T-helper 1 cell treated with Interleukin-12 subunit alpha and Interleukin-12 subunit beta and Interleukin-4 antibody, amounts not matched to agents 30 ng/mL and 1 ng/mL, for 36 hours (primary cell): ENCODE measurements at regions not wholly inside any gene's neighbourhood (a gene's known extent, or its start where the extent isn't known, plus 50 kb on each side); places are given as distances from the start of the nearest gene placed in this dataset.
"Not testable (repeated sequence)": the region's sequence is repeated elsewhere in the genome, so short reads cannot be mapped to it uniquely, and the experiment has no call there.

Experiments used
- intact Hi-C: fragments of 100-400 bp; cut with micrococcal nuclease; formaldehyde crosslinking; loops from one replicate; pipeline ENCODE4 v1.15.1; 2024

DNA sequence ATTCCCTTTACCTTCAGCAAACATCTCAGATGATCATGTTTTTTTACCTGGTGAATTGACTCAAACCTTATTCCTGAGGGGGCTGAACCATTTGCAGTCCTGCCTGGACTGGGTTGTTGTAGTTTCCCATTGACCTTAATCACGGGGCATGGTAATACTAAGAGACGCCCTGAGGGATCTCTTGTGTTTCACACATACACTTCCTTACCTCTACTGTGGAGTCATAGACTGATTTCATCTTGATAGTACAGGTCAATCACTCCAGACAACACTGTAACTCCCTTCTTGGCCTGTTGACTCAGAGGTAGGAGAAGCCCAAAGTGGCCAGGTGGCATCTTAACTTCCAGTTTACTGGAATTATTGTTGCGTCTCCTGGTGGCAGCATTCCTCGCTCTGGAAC is 1064.0 kb upstream of the PCDH10 start:
- intact Hi-C loops, result no loop called here

DNA sequence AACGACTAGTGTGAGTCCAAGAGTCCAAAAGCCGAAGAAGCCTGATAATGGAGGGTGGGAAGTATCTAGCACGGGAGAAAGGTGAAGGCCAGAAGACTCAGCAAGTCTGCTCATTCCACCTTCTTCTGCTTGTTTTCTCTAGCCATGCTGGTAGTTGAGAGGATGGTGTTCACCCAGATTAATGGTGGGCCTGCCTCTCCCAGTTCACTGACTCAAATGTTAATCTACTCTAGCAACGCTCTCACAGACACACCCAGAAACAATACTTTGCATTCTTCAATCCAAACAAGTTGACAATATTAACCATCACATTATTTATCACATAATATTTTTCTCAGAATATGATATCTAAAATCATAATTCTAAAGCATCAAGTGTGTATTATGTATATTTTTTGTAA is 1055.1 kb upstream of the PCDH10 start:
- intact Hi-C loops, result no loop called here

DNA sequence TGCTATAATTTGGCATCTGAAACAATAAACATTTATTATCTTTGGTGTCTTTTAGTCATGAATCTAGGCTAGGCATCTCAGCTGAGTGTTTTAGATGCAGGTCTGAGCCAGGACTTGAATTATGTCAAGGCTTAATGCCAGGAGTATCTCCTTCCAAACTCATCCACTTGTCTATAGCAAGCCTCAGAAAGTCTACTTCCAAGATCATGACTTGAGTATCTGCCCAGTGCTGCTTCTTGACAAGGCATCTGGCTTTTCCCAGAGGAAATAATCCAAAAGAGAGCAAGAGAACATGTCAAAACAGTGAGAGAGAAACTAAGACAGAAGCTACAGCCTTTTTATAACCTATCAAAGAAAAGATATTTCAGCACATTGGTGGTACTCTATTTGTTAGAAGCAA is 1052.1 kb upstream of the PCDH10 start:
- intact Hi-C loops, result no loop called here

DNA sequence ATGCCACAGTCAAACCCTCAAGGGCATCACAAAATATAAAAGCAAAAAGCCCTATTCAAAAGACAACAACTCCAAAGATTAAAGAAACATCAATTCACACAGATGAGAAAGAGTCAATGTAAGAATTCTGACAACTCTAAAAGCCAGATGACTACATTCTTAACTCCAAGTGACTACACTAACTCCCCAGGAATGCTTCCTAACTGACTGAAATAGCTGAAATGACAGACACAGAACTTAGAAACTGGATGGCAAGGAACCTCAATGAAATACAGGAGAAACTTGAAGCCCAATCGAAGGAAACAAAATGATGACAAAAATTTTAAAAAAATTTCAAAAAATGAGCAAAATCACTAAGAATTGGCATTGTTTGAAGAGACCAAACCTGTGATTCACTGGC is 1047.6 kb upstream of the PCDH10 start:
- intact Hi-C loops, result no loop called here

DNA sequence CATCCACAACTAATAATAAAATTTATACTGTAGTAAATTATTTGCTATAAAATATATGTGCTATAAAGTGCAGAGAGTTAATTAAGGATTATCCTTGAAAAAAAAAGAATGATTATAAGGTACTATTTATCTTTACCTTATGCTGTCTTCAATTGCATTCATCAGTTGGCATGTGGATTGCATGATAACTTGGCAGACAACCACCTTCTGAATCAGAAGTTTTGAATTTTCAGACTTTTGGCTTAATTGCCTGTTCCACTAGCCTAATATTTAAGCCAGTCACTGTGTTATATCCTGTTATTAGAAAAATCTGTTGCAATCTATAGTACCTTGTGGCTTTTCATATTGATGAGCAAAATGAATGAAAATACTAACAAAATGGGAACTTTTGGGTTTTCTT is 1040.3 kb upstream of the PCDH10 start:
- intact Hi-C loops, result no loop called here

DNA sequence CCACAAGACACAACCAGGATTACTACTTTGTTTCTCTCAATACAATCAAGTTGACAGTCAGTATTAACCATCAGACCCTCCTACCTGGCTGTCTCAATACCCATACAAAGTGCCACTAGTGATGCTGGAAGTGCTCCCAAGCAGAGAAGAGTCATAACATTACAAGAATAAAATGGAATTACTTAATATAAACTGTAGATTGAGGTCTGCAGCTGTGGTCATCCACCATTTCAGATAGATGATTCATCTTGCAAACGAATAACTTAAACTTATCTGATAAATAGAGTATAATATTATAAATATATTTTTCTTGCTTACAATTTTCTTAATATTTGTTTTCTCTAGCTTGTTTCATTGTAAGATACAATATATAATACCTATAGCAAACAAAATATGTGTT is 1034.2 kb upstream of the PCDH10 start:
- intact Hi-C loops, result no loop called here

DNA sequence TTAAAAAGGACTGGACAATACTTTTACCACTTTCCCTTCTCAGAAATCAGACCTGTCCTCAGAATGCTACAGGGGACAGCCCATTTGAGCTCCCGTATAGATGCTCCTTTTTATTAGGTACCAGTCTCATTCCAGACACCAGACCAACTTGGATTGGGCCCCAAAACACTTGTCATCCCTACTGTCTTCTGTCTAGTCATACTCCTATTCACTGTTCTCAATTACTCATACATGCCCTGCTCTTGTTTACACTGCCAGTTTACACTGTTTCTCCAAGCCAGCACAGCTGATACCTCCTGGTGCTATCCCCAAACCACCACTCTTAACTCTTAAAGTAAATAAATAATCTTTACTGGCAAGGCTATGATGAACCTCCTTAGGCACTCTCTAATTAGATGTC is 1026.4 kb upstream of the PCDH10 start:
- intact Hi-C loops, result not testable (repeated sequence)

DNA sequence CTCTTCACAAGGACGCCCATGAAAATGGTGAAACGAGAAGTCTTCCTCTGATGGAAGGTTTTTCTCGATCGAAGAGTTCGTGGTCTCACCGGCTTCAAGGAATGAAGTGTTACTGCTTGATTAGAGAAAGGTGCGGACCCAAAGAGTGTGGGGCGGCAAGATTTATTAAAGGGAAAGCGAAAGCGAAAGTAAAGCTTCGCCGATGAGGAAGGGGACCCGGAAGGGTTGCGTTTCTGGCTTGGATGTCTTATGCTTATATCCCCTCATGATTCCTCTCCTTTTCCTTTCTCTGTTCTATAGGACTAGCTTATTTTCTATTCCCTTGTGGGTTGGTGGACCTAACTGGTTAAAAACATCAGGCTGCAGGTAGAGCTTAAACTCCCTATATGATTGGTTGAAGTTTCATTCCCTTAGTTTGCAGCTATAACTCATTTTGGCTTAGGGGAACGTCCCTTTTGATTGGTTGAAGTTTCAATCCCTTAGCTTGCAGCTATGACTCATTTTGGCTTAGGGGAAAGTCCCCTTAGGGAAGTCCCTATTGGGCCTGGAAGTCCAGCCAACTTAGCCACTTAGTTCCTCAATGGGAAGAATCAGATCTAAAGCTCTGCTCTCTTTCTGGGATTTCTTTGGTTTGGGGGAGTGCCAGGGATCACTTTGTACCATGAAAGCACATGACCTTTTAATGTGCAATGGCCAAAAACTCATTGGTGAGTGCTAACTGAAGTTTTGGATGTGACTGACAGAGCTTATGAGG is 1025.0 kb upstream of the PCDH10 start:
- intact Hi-C loops, result no loop called here

DNA sequence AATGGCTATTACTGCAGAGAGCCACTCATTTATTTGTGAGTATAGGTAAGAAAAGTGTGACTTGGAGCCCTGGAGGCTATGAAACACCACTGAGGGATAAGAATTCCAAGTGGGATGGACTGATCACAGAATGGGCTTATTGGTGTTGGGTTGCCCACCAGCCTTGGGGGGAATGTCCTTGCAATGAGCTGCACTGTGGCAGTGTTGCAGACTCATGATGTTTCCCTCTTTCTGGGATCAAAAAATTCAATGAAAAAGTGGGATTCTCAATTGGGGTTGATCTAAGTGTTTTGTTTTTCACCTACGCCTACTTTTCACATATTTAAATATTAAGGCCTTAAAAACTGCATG is 1024.5 kb upstream of the PCDH10 start:
- intact Hi-C loops, result no loop called here

DNA sequence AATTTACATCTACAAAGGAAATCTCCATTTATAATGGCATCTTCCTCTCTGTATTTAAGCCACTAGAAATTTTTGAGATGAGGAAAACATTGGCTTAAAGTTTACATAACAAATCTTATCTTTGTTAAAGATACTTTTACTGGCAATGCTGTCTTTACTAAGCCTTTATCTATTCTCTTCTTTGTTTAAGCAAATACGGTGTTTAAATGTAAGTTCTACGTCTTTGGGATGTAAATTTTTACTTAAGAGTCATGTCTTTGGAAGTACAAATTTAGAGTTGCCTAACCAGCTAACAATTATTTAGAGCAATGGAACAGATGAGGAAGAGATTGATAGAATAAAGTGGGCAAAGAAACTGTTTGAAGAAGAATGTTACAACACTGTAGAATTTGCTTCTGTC is 1024.0 kb upstream of the PCDH10 start:
- intact Hi-C loops, result no loop called here

DNA sequence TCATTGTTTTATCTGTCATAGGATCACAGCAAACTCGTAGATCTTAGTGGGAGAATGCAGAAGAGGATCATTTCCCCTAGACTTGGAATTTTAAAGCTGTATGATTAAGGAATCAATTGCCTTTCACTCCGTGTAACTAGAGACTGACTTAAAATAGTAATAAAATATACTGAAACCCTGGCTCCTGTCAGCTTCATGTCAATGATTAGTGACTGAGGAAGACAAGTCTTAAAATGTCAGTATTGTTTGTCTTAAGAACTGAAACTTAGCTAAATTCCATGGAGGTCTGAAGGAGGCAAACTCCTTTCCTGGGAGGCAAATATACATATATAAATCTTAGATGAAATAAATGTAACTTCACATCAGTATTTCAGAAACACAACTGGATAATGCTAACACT is 1016.7 kb upstream of the PCDH10 start:
- intact Hi-C loops, result no loop called here

DNA sequence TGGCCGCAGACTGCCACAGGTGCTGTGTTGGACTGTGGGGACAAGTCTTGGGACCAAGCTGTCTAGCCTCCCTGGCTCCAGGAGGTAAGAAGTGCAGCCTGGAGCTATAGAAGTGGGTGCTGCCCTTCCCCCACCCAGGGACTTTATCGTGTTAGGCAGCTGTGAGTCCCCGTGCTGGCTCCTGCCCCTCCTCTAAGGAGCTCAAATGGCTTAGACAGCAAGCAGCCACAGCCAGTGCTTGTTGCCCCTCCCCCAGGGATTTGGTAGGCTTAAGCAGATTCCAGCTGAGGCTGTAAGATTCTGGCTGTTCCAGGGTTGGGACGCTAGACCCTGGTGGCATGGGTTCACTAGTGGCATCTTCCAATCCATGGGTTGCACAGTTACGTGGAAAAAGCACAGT is 979.4 kb upstream of the PCDH10 start:
- intact Hi-C loops, result no loop called here

DNA sequence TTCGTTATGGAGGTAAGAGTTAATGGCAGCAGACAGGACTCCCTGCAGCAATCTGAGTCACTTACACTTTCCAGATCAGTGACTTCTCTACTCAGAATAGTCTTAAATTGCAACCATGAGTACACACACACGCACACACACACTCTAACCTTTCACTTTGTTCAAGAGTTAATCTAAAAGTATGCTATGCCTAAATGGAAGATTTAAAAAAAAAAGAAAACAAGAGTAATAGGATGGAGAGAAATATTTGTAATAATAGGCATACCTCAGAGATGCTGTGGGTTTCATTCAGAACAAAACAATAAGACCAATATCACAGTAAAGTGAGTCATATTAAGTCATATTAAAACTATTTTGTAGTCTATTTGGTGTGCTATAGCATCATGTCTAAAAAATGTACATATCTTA is 969.1 kb upstream of the PCDH10 start:
- intact Hi-C loops, result no loop called here

DNA sequence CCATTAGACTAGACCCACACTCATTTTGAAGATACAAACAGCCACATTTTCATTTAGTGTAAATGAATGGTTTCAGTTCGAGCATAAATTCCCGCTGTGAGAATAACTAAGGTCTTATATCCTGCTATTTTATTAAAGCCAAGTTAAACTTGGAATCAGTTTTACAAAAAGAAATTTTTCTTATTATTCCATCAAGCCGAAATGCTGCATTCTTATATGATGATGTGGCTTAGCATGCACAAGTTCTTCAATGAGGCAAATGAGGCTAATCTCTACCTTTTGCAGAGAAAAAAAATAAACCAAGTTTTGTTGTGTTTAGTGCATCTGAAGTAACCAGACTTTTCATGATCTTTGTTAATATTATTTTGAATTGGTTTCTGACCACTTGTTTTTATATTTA is 953.9 kb upstream of the PCDH10 start:
- intact Hi-C loops, result no loop called here

DNA sequence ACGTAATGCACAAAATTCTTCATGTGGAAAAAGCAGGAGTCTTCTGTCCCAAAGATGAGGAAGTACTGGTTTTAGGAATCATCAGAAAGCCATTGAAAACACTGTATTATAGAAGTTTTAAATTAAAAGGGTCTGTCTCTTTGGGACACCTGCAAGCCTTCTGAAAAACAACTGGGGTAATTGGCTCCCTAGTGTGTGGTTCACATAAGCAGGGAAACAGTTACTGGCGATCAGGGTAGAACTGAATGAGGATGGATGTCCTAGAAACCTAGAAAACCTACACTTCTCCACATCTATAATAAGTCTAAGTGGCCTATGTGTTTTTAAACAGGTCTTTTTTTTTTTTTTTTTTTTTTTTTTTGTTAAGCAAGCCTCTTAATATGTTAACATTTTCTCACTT is 945.5 kb upstream of the PCDH10 start:
- intact Hi-C loops, result no loop called here

DNA sequence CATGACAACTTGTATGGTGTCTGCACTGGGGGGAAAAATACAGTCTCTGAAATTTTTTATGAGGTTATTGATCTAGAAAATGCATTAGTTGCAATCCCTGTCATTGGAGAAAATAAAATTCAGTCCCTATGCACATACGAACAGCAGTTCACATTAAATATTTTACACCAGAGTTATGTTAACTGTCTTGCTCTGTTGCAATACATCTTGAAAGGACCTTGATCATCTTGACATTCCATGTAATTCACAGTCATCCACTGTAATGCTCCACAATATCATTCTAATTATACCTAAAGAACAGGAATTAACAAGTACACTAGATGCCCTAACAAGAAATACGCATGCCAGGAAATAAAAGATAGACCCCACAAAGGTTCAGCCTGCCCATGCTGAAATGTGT is 934.6 kb upstream of the PCDH10 start:
- intact Hi-C loops, result no loop called here

DNA sequence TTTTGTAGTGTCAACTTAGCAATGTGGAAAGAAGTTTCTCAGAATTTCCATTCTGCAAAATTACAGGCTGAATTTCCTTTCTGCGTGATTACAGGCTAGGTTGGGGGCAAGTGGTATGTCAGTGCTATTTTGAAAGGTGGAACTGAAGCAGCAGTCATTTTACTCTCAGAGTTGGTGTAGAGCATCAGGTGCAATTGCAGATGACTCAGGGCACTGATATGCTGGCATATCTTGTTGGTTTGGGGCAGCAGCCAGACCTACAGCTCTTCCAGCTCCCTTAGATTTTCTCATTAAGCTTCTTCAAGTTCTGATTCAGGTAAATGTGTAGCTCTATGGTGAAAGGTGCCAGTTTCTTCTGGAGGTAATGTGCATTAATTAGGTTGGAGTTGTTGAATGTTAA is 930.7 kb upstream of the PCDH10 start:
- intact Hi-C loops, result no loop called here

DNA sequence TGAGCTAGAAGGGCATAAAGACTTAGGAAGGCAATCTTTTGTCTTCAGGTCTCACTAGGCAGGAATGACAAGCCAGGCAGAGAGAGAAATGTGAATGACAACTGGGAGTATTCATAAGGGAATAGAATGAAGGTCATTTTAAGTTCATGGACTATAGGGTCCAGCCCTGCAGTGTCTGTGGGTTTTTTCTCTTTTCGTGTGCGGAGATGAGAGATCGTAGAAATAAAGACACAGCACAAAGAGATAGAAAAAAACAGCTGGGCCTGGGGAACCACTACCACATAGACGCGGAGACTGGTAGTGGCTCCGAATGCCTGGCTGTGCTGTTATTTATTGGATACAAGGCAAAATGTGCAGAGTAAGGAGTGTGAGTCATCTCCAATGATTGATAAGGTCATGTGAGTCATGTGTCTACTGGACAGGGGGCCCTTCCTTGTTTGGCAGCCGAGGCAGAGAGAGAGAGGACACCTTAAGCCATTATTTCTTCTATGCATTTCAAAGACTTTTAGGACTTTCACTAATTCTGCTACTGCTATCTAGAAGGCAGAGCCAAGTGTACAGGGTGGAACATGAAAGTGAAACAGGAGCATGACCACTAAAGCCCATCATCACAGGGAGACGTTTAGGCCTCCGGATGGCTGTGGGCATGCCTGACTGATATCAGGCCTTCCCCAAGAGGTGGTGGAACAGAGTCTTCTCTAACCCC is 921.8 kb upstream of the PCDH10 start:
- intact Hi-C loops, result loop anchor here (5.0 kb wide), 1 partner anchor 1890 kb away; no protein-coding TSS in a partner anchor

DNA sequence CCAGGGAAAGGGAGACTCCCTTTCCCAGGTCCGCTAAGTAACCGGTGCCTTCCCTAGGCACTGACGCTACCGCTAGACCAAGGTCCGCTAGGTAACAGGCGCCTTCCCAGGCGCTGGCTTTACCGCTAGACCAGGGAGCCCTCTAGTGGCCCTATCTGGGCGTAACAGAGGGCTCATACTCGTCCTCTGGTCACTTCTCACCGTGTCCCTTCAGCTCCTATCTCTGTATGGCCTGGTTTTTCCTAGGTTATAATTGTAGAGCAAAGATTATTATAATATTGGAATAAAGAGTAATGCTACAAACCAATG is 921.3 kb upstream of the PCDH10 start:
- intact Hi-C loops, result loop anchor here (5.0 kb wide), 1 partner anchor 1891 kb away; no protein-coding TSS in a partner anchor

DNA sequence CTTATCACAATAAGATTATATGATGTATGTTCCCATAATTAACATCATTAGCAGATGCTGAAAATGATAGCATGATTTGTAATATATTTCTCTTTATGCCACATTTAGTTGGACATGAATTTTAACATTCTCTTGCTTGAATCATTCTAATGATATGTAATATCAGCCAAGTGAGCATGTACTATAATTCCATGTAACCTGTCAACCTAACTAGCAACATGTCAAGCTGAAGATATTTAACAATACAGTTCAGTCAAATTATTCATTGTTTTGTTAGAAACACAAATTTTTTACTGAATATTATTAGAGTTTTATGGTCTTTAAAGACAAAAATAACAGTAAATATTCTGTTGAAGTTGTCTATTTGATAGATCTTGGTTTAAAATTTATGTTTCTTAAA is 920.4 kb upstream of the PCDH10 start:
- intact Hi-C loops, result loop anchor here (5.0 kb wide), 1 partner anchor 1891 kb away; no protein-coding TSS in a partner anchor

DNA sequence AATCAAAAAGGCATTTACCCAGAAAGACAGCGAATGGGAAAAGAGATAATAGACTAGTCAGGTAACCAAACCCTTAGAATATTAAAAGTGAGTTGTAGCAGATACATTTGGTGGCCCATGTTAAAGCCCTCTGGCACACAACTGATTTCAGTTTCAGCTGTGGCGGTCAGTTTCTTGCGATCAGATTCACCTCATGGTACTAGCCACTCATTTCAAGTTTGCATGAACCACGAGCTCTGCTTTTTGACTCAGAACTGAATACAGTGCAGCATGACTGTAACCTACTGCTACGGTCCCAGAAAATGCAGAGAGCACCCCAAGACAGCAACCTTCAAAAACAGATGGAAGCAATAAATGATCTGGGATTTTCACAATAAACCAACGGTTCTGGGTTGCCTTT is 919.1 kb upstream of the PCDH10 start:
- intact Hi-C loops, result no loop called here

DNA sequence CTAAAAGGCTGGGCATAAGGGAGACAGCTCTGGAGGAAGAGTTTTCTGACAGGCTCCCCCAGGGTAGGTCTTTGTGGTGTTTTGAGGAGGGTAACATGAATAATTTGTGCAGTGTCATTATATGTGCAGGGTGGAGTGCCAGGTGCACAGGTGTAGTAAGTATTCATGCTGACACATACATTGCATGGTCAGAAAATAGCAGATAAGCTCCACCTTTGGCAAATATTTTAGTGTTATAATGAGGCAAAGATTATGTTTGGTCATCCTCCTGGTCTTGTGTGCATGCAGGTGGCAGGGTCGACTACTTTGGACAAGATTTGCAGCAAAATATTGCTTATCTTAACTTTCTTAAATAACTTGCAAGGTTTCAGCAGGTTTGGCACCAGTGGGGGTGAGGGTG is 910.4 kb upstream of the PCDH10 start:
- intact Hi-C loops, result no loop called here

DNA sequence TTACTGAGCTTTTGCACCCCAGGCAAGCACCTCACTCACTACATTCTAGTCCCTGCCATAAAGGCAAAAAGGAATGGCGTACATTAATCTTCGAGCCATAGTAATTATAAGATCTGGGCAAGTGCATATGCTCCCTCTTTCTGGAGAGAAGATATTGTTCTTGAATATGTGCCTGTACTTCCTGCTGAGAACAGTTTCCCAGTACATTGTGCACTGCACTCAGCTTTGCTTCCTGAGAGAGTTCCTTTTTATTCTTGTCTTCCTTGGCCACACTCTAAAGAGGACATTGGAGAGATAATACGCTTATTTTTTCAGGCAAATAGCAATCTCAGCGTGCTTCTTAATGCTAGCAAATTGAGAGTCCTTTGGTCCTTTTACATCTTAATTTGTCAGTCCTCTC is 909.0 kb upstream of the PCDH10 start:
- intact Hi-C loops, result no loop called here
